Peyer's patch (tissue), 4 donors: ENCODE measurements at regions not wholly inside any gene's neighbourhood (a gene's known extent, or its start where the extent isn't known, plus 50 kb on each side); places are given as distances from the start of the nearest gene placed in this dataset.
"Not testable (repeated sequence)": the region's sequence is repeated elsewhere in the genome, so short reads cannot be mapped to it uniquely, and the experiment has no call there.

Source experiments
- DNase-seq, 3 donors: peaks; one replicate each; pipeline ENCODE4 v3.0.0-alpha.2; 2017 to 2019
- H3K27ac ChIP-seq, 4 donors: fragments of 200-600 bp; sonication (generic); one replicate each; pipeline ENCODE4 v1.5.1; 2016 to 2019
- H3K27me3 ChIP-seq, 2 donors: fragments of 200-600 bp; sonication (generic); one replicate each; pipeline ENCODE4 v1.5.1; 2019
- H3K36me3 ChIP-seq, 3 donors: fragments of 200-600 bp; sonication (generic); one replicate each; pipeline ENCODE4 v1.5.1; 2016 to 2019
- H3K4me1 ChIP-seq, 4 donors: fragments of 200-600 bp; sonication (generic); one replicate each; pipeline ENCODE4 v1.5.1; 2016 to 2019
- H3K4me3 ChIP-seq, 4 donors: fragments of 200-600 bp; sonication (generic); 1 replicate in 3 of 4; 2 replicates in 1 of 4; pipeline ENCODE4 v1.5.1; 2016 to 2019; ENCODE audit warnings: mild to moderate bottlenecking in 1 of 4
- H3K9me3 ChIP-seq, 4 donors: fragments of 200-600 bp; sonication (generic); one replicate each; pipeline ENCODE4 v1.5.1; 2016 to 2019; ENCODE audit warnings: mild to moderate bottlenecking in 1 of 4
- CTCF ChIP-seq, 6 experiments: fragments of 450-650 bp in 4 of 6; fragments of 200-600 bp in 2 of 6; sonication (generic) in 1 of 6; IDR thresholded peaks; one replicate each; pipeline ENCODE4 v1.5.1; 2017 to 2019; ENCODE audit warnings: antibody characterized with exemption in 6 of 6, mild to moderate bottlenecking in 3 of 6, moderate library complexity in 1 of 6
- POLR2A ChIP-seq, 2 donors: fragments of 450-650 bp; IDR thresholded peaks; one replicate each; pipeline ENCODE4 v1.5.1; 2017; ENCODE audit warnings: antibody characterized with exemption in 2 of 2, mild to moderate bottlenecking in 2 of 2, moderate library complexity in 2 of 2

- no peaks in the 10 kb centered on the region for H3K27me3 ChIP-seq
These were observed 82.9 kb upstream of the ZNF644 start for GRCh38 chr1:91104712-91105111.

GRCh38 chr1:91101328-91101727 lies 79.5 kb upstream of the ZNF644 start:
- no peak for TF ChIP-seq CTCF (IDR thresholded peaks at IDR 0.05)
- H3K27ac ChIP-seq: no peak overlapping the region

More at GRCh38 chr1:91104712-91105111, 82.9 kb upstream of the ZNF644 start:
- Histone ChIP-seq H3K36me3 (no peaks in the 10 kb centered on the region), H3K27ac (no peak overlapping the region), H3K4me1 (no peaks in the 10 kb centered on the region), H3K9me3 (no peaks in the 10 kb centered on the region), H3K4me3 (no peak overlapping the region)
- no peak for DNase-seq
- TF ChIP-seq POLR2A (IDR thresholded peaks at IDR 0.05): no peak
- no peak for TF ChIP-seq CTCF (IDR thresholded peaks at IDR 0.05)

DNA sequence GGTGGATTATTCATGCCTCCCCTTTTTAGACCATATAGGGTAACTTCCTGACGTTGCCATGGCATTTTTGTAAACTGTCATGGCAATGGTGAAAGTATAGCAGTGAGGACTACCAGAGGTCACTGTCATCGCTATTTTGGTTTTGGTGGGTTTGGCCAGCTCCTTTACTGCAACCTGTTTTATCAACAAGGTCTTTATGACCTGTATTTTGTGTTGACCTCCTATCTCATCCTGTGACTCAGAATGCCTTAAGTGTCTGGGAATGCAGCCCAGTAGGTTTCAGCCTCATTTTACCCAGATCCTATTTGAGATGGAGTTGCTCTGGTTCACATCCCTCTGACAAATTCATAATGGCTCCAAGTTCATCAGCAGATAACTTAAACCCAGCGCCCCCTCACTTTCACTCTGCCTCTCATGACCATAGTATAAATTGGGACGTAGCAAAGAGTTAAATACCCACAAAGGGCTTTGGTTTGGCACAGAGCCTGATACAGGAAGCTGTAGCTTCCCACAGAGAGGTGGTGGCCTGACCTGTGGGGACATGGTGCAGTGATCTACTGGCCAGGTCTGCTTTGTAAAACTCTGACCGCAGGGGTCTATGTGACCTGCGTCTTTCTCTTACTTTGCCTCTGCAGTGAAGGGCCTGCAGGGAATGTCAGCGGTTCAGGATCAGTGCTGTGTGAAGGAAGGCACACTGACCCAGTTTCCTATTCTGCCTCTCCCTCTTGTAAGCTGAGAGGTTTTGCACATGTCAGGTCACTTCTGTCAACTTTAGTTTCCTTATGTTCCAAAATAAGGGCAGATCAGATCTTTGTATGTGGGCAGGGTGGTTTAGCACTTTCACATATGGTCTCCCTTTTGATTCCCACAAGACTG lies 78.1 kb upstream of the ZNF644 start:
- no peak for DNase-seq
- Histone ChIP-seq H3K9me3 (no peaks in the 10 kb centered on the region), H3K27ac (no peak overlapping the region), H3K27me3 (no peaks in the 10 kb centered on the region), H3K4me3 (no peak overlapping the region), H3K36me3 (no peaks in the 10 kb centered on the region), H3K4me1 (no peaks in the 10 kb centered on the region)
- no peak for TF ChIP-seq CTCF (IDR thresholded peaks at IDR 0.05)
- TF ChIP-seq POLR2A (IDR thresholded peaks at IDR 0.05): no peak

More at GRCh38 chr1:91101328-91101727, 79.5 kb upstream of the ZNF644 start:
- H3K4me3 ChIP-seq: no peak overlapping the region
- H3K36me3 ChIP-seq: no peaks in the 10 kb centered on the region
- H3K4me1 ChIP-seq: no peaks in the 10 kb centered on the region
- no peak for DNase-seq
- H3K9me3 ChIP-seq: no peaks in the 10 kb centered on the region
- H3K27me3 ChIP-seq: no peaks in the 10 kb centered on the region

DNA sequence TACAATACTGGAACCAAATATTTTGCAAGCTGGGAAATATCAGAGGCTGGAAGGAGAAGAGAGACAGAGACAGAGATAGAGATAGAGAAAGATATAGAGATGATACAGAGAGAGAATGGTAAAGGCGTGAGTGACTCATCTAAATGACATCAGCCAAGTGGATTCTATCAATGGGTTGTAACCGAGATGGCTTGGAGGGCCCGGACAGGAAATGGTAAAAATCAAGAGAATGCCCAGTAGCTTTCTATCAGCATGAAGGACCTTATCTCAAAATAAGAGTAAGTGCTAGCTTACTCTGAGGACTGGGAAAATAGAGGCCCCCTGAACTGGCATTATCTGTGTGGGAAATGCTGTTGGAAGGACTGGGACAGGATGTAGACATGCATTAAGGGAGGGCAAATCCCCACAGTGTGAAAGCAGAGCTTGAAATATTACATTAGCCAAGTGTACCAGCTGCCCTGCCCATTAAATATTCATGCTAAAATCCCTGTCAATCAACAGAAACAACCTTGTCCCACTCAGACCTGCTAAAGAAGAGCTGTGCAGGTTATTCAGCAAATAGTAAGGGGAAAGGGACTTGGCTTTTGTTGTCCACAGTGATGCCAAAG lies 76.6 kb upstream of the ZNF644 start:
- DNase-seq: no peak
- no peak overlapping the region for H3K4me3 ChIP-seq
- H3K27me3 ChIP-seq: no peaks in the 10 kb centered on the region
- H3K4me1 ChIP-seq: no peaks in the 10 kb centered on the region
- TF ChIP-seq POLR2A (IDR thresholded peaks at IDR 0.05) (no peak), CTCF (IDR thresholded peaks at IDR 0.05) (no peak)
- H3K27ac ChIP-seq: no peak overlapping the region
- H3K36me3 ChIP-seq: no peaks in the 10 kb centered on the region
- no peaks in the 10 kb centered on the region for H3K9me3 ChIP-seq

DNA sequence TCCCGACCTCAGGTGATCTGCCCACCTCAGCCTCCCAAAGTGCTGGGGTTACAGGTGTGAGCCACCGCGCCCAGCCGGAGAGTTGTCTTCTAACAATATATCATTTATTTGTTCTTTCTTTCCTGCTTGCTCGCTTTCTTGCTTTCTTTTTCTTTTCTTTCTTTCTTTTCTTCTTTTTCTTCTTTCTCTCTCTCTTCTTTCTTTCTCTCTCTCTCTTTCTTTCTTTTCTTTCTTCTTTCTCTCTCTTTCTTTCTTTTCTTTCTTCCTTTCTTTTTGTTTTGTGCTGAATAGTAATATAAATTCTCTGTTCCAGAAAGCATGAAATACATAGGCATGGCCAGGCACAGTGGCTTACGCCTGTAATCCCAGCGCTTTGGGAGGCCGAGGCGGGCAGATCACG lies 73.5 kb upstream of the ZNF644 start:
- not testable (repeated sequence) for H3K9me3 ChIP-seq, H3K27me3 ChIP-seq, DNase-seq, H3K27ac ChIP-seq, H3K4me1 ChIP-seq, H3K36me3 ChIP-seq, H3K4me3 ChIP-seq

DNA sequence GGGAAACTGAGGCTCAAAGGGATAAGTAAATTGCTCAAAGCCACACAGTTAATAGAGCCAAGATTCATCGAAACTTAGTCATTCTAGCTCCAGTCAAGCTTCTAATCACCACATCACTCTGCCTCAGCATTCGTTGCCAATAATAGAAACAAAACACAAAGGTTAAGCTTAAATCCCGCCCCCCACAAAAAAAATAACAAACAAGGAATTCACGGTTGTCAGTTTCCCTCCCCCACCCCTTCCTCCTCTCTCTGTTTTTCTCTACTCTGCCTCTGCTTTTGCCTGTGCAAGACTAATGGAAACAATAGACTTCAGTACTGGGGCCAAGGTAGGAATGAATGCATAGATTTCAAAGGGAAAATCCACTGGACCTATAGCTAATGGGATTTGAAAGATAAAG lies 70.7 kb upstream of the ZNF644 start:
- no peaks in the 10 kb centered on the region for H3K27me3 ChIP-seq
- no peak for TF ChIP-seq POLR2A (IDR thresholded peaks at IDR 0.05)
- TF ChIP-seq CTCF (IDR thresholded peaks at IDR 0.05): no peak
- H3K9me3 ChIP-seq: peaks cover 0 to 5% (median 0%) of the 10 kb centered on the region in 4 donors
- no peaks in the 10 kb centered on the region for H3K36me3 ChIP-seq
- no peak for DNase-seq
- H3K27ac ChIP-seq: no peak overlapping the region
- H3K4me1 ChIP-seq: no peaks in the 10 kb centered on the region
- no peak overlapping the region for H3K4me3 ChIP-seq
